ENCODE measurements at regions not wholly inside any gene's neighbourhood (a gene's known extent, or its start where the extent isn't known, plus 50 kb on each side); places are given as distances from the start of the nearest gene placed in this dataset.
A peak's percentile ranks its signal among the peaks of the same experiment; 100 is the strongest.

DNA sequence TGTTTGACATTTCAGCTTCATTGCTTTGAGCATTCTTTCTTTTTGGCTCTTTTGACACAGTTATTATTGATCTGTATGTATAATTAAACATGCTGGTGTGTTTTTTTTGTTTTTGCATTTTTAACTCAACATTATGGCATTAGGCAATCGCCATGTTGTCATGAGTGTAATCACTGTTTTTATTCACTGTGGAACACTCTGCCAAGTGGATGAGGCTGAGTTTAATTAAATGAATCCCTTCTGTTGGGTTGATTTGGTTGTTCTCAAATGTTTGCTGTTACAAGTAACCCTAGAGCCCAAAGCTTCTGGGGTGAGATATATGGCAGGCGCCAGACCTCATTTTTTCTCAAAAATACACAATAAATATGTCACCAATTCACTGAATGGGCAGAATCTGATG lies 428.1 kb downstream of the MATN1 start:
- DNase-seq (ENCODE audit: low read depth in 2 of 2): no peak

DNA sequence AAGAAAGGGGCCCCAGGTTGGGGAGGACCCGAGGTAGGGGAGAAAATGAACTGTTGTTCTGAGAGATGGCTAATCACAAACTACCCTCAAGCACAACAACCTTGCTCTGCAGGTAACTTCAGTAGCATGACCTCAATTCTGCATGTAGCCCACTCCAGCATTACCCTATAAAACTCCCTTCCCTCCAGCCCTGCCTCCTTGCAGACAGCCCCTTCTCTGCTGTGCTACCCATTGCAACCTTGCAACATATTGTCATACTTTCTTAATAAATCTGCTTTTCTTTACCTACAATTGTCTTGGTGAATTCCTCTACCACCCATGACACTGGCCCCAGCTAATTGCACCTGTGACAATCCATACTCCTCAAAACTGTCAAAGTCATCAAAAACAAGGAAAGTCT lies 428.9 kb downstream of the MATN1 start:
- no peak for DNase-seq (ENCODE audit: low read depth in 2 of 2)

DNA sequence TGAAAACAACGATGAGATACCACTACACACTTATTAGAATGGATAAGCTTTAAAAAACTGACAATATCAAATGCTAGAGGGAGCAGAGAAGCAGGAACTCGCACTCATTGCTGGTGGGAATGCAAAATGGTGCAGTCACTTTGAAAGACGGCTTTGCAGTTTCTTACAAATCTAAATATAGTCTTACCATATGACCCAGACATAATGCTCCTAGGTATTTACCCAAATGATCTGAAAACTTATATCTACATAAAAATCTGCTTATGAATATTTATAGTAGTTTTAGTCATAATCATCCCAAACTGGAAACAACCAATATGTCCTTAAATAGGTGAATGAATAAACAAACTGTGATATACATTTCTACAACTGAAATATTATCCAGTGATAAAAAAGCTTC lies 430.9 kb downstream of the MATN1 start:
- DNase-seq (ENCODE audit: low read depth in 2 of 2): no peak

DNA sequence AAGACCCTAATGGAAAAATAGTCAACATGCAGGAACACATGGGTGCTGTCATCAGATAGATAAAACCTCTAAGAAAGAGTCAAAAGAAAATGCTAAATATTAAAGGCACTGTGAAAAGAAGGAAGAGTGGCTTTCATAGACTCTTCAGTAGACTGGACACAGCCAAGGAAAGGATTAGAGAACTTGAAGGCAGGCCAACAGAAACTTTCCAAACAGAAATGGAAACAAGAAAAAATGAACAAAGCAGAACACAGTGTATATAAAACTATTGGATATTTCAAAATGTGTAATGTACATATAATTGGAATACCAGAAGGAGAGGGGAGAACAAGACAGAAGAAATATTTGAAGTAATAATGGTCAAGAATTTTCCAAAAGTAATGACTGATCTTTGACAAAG lies 431.9 kb downstream of the MATN1 start:
- DNase-seq (ENCODE audit: low read depth in 2 of 2): no peak

DNA sequence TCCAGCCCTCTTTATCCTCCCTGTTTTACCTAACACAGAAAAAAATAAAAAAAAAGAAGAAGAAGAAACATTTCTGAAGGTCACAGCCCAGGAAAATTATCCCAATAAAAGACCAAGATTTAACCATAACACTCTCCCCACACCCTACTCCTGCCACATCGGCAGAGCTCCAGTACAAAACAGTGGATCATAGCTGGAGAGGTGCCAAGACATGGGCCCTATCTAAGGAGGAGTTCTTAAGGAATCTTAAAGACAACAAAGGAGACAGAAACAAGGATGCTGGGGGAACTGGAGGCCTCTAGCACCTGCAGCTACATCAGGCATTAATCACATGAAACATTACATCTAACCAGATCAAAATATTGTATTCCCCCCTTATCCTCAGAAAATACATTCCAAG lies 432.8 kb downstream of the MATN1 start:
- no peak for DNase-seq (ENCODE audit: low read depth in 2 of 2)

DNA sequence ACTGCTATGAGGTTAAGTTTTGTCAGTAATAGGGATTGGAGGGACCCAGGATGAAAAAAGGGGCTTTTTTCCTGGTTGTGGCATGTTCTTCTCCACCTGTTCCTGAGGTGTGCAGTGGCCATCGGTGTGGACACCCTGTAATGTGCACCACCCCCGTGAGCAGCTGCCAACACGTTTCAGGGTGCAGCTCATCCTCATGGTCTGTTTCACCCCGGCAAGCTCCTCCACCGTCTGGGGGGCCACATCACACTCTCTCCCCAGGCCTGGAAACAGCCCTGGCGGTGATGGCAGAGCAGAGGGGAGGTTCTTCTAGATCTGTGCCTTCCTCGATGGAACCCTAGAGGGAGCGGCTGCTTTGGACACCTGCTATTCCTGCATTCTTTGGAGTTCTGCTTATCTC lies 435.4 kb downstream of the MATN1 start:
- no peak for DNase-seq (ENCODE audit: low read depth in 2 of 2)

DNA sequence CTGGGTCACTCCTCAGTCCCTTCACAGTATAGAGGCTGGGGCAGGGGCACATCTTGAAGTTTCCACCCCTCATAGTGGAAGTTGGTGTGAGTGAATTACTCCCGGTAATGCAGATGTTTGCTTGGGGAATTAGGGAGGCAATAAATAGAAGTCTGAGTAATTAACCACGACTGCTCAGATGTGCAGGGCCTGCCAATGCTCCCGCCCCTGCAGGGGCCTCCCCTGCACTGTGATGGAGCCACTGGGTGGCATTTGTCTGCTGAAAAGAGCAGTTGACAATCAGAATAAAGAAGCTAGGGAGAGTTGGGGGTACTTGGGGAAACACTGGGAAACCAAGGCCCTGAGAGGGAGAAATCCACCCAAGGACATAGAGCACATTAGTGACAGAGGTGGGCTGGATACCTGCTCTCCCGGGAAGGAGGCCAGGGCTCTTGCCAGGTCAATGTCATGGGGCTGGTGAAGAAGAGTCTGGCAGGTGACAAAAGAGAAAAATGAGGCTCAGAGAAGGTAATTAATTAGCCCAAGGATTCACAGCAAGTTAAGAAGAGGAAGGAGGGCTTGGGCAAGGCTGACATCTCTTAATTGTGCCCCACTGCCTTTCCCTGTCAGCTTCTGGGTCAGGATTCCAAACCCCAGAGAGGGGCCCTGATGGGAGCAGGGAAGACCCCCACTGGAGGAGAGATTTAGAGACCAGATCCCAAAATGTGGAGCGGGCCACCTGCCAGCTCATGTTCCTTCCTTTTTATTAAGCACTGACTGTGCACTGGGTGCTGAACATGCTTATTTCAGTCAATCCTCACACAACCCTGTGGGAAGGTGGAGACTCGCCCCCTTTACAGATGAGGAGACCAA lies 436.2 kb downstream of the MATN1 start:
- DNase-seq (ENCODE audit: low read depth in 2 of 2): no peak

DNA sequence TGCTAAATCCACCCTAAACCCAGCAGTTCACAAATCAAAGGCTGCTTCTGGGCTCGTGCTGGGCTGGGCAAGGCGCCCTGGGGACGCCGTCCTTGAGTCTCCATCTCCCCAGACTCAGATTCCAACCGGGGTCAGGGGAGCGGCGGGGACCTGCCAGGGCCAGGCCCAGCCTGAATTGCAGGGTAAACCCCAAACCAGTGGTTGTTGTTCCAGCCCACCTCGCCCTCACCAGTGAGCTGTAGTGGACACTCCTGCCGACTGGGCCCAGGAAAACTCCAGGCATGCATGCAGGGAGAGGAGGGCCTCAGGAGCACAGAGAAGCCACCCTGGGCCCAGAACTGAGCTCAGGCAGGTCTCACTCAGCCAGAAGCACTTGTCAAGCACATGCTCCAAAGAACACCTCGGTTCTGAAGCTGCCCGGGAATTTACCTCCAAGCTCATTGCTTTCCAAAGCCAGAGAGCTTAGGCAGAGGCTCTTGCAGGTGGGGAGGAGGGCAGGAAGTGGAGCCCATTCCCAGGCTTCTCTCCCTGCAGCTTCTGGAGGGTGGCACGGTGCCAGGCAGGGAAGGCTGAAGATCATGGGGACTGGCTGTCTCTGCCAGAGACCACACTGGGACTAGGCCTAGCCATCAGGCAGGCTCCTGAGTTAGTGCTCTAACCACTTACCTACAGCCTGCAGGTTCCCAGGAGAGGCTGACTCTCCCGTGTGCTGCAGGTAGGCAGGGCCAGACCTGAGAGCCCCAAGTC lies 437.0 kb downstream of the MATN1 start:
- no peak for DNase-seq (ENCODE audit: low read depth in 2 of 2)

DNA sequence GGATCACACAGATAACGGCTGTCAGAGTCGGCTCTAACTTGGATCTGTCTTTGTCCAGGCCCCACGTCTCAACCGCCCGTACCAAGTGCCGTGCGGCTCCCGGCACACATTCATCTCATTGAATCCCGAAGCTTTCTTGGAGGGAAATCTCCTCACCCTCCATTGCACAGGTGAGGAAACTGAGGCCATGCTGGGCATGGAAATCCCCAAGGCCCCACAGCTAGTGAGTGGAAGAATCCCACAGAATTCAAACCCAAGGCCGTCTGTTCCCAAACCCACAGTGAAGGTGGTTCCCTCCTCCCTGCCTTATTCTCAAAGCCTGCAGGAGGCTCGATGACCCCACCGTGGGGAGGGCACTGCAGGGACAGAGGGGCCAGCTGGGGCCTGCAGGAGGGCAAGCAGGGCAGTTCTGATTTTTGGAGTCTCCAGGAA lies 437.9 kb downstream of the MATN1 start:
- DNase-seq (ENCODE audit: low read depth in 2 of 2): no peak

DNA sequence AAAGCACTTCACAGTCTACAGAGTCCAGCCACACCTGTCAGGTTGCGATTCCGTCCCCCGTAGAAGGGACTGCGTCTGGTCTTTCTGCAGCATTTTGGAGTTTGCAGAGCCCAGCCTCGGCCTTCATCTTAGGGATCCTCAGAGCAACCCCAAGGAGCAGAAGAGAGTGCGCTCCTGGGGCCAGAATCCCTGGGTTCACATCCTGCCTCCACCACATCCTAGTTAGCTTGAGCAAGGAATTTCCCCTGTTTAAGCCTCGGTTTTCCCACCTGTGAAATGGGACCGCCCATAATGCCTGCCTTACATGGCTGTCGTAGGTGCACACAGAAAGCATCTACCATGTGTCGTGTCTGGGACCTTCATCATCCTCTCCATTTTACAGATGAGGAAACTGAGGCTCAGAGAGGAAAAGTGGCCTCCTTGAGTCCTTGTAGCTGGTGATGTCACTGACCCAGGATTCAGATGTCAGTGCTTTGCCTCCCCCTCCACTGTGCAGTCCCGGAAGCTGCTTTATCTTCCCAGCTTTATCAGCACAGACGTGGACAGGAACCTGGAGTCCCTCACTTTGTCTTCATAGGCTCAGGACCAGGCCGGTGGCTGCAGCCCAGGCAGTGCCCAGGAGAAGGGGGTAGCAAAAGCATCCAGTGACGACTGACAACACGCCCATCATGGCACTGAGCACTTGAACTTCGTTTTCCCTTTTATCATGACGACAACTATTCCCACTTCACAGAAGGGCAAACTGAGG lies 438.5 kb downstream of the MATN1 start:
- no peak for DNase-seq (ENCODE audit: low read depth in 2 of 2)

DNA sequence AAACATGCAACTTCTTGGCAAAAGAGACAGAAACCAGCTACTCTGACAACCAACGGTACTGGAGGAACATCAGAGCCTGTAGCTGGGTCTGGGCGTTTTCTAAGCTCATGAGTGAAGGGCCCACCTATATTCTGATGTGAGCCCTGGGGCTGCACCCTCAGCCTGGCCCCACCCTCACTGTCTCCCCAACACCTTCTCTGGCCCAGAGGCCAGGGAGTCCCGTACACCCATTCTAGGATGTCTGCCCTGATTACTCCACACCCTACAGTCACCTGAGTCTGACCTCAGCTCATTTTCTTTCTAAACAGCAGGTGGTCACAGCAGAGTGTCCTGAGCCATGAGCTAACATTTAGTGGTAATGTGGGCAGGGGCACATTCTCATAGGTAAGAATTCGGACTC lies 439.2 kb downstream of the MATN1 start:
- DNase-seq (ENCODE audit: low read depth in 2 of 2): no peak

DNA sequence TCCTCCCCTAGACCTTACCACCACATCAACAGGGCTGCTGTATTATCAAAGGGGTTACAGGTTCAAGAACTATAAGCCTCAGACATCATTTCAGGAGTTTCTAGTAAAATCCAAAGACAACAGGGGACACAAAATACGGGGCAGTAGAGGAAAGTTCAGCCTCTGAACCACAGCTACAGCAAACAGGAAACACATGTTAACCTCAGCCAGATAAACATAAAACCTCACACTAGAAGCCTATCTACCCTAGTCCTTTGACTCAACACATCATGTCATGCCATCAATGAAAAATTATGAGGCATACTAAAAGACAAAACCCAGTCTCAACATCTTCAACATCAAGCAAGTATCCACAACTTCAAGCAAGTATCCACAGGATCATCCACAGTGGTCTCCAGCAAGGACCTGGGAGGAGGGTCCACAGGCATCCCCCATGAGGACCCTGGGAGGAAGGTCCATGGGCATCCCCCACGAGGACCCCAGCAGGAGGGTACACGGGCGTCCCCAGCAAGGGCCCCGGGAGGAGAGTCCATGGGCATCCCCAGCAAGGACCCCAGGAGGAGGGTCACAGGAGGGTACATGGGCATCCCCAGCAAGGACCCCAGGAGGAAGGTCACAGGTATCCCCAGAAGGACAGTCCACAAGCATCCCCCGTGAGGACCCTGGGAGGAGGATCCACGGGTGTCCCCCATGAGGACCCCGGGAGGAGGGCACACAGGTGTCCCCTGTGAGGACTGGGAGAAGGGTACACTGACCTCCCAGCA lies 440.0 kb downstream of the MATN1 start:
- peak in 1 of 2 donors; percentile 14 for DNase-seq (ENCODE audit: low read depth in 2 of 2)

DNA sequence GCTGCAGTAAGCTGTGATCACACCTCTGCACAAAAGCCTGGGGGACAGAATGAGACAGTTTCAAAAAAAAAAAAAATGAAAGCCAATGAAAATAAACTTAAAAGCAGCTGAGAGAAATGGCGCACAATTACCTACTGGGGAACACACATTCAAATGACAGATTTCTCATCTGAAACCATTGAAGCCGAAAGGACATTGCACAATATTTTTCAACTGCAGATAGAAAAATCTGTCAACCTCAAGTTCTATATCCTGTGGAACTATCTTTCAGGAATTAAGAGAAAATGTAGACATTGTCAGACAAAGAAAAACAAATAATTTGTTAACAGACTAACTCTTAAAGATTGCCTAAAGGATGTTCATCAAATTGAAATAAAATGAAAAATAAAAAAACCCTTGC lies 442.8 kb downstream of the MATN1 start:
- no peak for DNase-seq (ENCODE audit: low read depth in 2 of 2)

DNA sequence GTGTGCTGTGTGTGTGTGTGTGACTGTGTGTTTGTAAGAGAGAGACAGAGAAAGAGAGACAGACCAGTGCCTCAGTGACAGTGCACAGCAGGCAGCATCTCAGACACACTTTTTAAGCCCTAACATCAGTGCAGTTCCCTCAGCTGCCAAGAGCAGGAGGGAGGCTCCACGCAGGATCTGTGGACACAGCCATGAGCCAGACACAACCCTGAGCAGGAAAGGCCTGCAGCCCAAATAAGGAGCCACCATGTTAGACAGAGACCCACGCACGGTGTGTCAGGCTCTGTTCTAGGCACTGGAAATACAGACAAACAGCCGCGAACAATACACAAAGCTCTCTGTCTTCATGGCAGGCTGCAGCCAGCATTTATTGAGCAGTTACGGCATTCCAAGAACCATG lies 445.5 kb downstream of the MATN1 start:
- DNase-seq (ENCODE audit: low read depth in 2 of 2): no peak

DNA sequence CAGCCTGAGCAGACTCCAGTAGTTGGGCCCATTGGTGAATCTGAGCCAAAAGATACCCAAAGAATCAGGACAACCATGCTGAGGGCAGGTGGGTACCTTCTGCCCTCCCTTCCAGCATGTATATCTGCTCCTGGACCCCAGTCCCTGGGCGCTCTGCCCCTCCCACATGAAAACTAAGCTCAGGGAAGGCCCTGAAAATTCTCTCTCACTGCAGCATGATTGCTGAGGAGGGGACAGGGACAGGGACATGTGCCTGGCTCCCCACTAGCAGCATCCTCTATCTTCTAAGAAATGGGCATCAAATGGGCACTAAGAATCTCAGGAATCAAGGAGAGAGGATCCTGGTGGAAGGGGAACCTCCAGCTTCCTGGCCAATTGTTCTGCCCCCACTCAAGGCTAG lies 446.0 kb downstream of the MATN1 start:
- no peak for DNase-seq (ENCODE audit: low read depth in 2 of 2)

DNA sequence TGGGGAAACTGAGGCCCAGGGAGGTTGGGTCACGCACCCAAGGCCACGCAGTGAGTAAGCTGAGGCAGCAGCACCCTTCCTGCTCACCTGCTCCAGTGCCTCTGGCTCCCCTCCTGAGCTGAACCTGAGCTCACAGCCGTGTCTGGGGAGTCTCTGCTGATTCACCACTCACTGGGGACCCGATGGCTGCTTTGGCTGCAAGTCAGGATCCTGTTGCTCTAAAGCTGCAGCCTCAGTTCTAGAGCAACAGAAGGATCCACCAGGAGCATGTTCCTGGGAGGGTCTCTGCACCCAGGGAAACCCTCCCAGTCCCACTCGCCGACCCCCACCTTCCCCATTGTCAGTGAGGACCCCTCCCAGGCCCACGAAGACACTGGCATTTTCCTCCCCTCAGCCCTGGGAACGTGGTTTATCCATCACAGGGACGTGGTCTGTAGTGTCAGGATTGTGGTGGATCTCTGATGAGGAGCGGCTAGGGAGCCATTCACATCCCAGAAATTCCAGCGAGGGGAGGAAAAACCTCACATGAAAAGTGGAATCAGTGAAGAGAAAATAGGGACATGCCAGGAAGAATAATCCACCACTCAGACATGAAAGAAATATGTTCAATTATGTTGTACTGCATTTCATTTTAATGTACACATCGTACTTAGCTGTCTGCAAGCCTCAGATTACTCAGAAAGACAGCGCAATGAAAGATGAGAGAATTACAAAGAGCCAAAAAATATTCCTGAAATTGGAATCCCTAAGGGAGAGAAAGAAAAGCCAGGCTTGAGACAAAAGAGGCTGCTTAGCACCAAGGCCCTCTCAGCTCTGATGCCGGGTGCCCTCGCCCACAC lies 447.2 kb downstream of the MATN1 start:
- DNase-seq (ENCODE audit: low read depth in 2 of 2): no peak

DNA sequence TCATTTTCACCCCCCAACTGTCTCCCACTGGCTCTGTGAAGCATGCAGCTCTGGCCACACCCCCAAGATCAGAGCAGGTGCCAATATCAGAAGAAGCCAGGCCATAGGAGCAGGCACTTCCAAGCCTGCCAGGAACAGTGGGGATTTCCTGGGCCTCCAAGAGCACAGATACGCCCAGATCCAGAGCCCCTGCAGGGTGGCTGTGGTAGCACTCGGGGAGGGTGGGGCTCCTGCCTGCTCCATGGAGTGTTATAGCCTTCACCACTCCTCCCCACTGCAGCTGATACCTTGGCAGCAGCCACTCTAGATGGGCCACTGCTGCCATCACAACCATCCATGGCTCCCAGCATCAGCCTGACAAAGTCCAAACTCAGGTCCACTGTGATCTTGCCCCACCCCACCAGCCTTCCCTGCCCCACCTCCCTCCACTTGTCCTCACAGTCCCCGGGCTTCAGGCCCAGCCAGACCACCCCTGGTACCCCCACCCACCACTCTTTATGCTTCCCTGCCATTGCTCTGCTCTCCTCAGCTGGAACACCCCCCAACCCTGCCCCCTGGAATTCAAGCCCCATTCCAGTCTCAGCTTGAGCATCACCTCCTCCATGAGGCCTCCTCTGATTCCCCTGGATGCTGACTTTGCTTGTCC lies 448.3 kb downstream of the MATN1 start:
- DNase-seq (ENCODE audit: low read depth in 2 of 2): no peak

DNA sequence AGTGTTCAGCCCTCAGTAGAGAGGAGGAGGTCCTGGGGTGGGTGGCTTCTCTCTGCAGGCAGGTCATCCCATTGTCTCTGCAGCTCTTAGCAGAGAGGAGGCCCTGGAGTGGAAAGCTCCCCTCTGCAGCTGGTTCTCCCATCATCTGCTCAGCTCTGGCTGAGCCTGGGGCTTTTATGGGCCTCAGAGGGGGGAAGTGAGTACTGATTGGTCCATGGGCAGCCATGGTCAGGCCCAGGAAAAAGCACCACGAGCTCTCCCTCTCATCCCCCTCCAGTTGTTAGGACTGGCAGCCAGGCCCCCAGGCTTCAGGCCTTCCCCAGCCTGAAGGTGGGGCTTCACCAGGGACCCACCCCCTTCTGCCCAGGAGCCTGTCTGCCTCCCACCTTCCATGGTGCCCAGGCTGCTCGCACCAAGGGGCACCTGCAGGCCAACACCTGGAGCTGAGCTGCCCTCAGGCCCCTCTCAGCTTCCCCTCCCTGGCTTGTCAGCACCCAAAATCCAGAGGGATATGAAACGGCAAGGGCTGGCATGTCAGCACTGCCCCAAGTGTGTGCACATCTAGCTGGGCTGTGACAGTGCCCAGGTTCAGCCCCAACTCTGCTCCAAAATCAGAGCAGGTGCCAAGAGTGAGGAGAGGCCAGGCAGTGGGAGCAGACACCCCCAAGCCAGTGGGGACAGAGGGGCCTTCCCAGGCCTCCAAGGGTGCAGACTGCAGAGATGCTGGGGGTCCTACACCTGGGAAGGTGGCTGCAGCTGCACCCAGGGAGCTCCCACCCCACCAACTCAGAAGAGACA lies 449.0 kb downstream of the MATN1 start:
- DNase-seq (ENCODE audit: low read depth in 2 of 2): no peak

DNA sequence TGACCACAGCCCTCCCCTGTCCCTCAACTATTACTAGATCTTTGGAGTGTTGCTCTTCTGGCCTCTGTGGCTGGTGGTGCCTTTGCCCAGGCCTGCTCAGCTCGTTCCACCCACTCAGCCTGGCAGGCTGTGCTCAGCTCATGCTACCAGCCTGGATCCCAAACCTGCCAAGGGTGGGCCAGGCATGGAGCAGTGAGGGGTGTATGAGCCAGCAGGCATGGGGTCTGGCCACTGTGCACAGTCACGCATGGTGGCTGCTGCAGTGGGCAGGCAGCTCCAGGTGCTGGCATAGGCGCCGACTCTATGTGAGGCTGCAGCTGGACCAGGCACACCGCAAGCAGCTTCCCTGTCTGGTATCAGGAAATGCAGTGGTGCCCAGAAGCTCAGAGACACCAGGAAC lies 449.9 kb downstream of the MATN1 start:
- DNase-seq (ENCODE audit: low read depth in 2 of 2): no peak

DNA sequence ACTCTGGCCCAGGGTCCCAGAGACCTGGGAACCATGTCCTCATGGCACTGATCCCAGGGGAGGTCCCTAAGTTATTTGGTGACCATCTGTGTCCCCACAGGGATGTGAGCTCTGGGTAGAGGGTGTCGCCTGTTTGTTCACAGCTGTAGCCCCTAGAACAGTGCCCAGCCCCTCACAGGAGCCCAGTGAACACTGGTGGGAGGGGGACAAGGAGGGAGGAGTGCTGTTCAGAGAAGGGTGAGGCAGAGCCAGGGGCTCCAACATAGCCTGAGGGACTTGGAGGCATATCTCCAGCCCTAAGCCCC lies 450.4 kb downstream of the MATN1 start:
- no peak for DNase-seq (ENCODE audit: low read depth in 2 of 2)

Data from lung microvascular endothelial cell (primary cell).